Hepatocyte (in vitro differentiated cells): ENCODE measurements at regions not wholly inside any gene's neighbourhood (a gene's known extent, or its start where the extent isn't known, plus 50 kb on each side); places are given as distances from the start of the nearest gene placed in this dataset.

Source experiments
- EZH2 ChIP-seq: fragments of 200-600 bp; sonication (generic); IDR thresholded peaks from 2 replicates; pipeline ENCODE4 v1.6.1; 2016; ENCODE audit warnings: antibody characterized with exemption, mild to moderate bottlenecking, borderline replicate concordance
- EZH2phosphoT487 ChIP-seq: fragments of 200-600 bp; sonication (generic); IDR thresholded peaks from one replicate; pipeline ENCODE4 v1.6.1; 2018; ENCODE audit warnings: antibody characterized with exemption, mild to moderate bottlenecking, low read depth, moderate library complexity; ENCODE audit not compliant: unreplicated experiment, severe bottlenecking
- TF ChIP-seq, protein P1 (sequence below): fragments of 200-600 bp; sonication (generic); IDR thresholded peaks from 2 replicates; pipeline ENCODE4 v1.5.1; 2016; ENCODE audit warnings: antibody characterized with exemption, mild to moderate bottlenecking; ENCODE audit not compliant: poor library complexity

- TF ChIP-seq, protein P1, sequence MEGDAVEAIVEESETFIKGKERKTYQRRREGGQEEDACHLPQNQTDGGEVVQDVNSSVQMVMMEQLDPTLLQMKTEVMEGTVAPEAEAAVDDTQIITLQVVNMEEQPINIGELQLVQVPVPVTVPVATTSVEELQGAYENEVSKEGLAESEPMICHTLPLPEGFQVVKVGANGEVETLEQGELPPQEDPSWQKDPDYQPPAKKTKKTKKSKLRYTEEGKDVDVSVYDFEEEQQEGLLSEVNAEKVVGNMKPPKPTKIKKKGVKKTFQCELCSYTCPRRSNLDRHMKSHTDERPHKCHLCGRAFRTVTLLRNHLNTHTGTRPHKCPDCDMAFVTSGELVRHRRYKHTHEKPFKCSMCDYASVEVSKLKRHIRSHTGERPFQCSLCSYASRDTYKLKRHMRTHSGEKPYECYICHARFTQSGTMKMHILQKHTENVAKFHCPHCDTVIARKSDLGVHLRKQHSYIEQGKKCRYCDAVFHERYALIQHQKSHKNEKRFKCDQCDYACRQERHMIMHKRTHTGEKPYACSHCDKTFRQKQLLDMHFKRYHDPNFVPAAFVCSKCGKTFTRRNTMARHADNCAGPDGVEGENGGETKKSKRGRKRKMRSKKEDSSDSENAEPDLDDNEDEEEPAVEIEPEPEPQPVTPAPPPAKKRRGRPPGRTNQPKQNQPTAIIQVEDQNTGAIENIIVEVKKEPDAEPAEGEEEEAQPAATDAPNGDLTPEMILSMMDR: no peak
- TF ChIP-seq EZH2: no peak
- no peak for TF ChIP-seq EZH2phosphoT487
Observed at GRCh38 chr18:60568220-60568619, 195.6 kb upstream of the MC4R start.
